Body of pancreas (tissue), 4 donors: ENCODE measurements at regions not wholly inside any gene's neighbourhood (a gene's known extent, or its start where the extent isn't known, plus 50 kb on each side); places are given as distances from the start of the nearest gene placed in this dataset.

ENCODE experiments used
- ATAC-seq: fragments of 150-250 bp; one replicate; pipeline ENCODE4 v1.9.1; 2016
- DNase-seq, 4 donors: peaks; one replicate each; pipeline ENCODE4 v3.0.0-alpha.2; 2019
- H3K27ac ChIP-seq, 4 donors: fragments of 200-600 bp; sonication (generic); 1 replicate in 3 of 4; 2 replicates in 1 of 4; pipeline versions ENCODE4 v1.5.1 to v1.6.1; 2016 to 2019; ENCODE audit warnings: mild to moderate bottlenecking in 1 of 4, mixed read lengths in 1 of 4, moderate library complexity in 1 of 4
- H3K27me3 ChIP-seq, 2 donors: fragments of 200-600 bp; sonication (generic); one replicate each; pipeline ENCODE4 v1.6.0; 2016; ENCODE audit warnings: mild to moderate bottlenecking in 1 of 2
- H3K36me3 ChIP-seq, 2 donors: fragments of 200-600 bp; sonication (generic); replicated peaks in 1 of 2; 2 replicates each; pipeline ENCODE4 v1.5.1; 2016; ENCODE audit warnings: low read depth in 2 of 2; ENCODE audit not compliant: insufficient read depth in 1 of 2
- H3K4me1 ChIP-seq: fragments of 200-600 bp; sonication (generic); one replicate; pipeline ENCODE4 v1.6.0; 2016
- H3K4me3 ChIP-seq, 2 donors: fragments of 200-600 bp; sonication (generic); 1 replicate in 1 of 2; 2 replicates in 1 of 2; pipeline ENCODE4 v1.5.1; 2016 to 2019
- H3K9me3 ChIP-seq, 3 donors: fragments of 200-600 bp; sonication (generic); 1 replicate in 2 of 3; 2 replicates in 1 of 3; pipeline ENCODE4 v1.5.1; 2016
- POLR2A ChIP-seq, 3 donors: fragments of 450-650 bp; IDR thresholded peaks; one replicate each; pipeline ENCODE4 v1.6.1; 2016; ENCODE audit warnings: antibody characterized with exemption in 3 of 3, mild to moderate bottlenecking in 2 of 3
- WGBS, 2 donors: methylation state at CpG; one replicate each; pipeline ENCODE4 v1.1.5; 2017; 5-methylcytosine and 5-hydroxymethylcytosine counted together
- intact Hi-C: fragments of 100-400 bp; cut with DNase I; formaldehyde crosslinking; loops from one replicate; pipeline ENCODE4 v1.15.1; 2023
- TF ChIP-seq, protein P1 (sequence below), 7 experiments: fragments of 450-650 bp in 4 of 7; fragments of 200-600 bp in 3 of 7; sonication (generic) in 3 of 7; IDR thresholded peaks; one replicate each; pipeline ENCODE4 v1.5.1; 2016 to 2019; ENCODE audit warnings: antibody characterized with exemption in 7 of 7

DNA sequence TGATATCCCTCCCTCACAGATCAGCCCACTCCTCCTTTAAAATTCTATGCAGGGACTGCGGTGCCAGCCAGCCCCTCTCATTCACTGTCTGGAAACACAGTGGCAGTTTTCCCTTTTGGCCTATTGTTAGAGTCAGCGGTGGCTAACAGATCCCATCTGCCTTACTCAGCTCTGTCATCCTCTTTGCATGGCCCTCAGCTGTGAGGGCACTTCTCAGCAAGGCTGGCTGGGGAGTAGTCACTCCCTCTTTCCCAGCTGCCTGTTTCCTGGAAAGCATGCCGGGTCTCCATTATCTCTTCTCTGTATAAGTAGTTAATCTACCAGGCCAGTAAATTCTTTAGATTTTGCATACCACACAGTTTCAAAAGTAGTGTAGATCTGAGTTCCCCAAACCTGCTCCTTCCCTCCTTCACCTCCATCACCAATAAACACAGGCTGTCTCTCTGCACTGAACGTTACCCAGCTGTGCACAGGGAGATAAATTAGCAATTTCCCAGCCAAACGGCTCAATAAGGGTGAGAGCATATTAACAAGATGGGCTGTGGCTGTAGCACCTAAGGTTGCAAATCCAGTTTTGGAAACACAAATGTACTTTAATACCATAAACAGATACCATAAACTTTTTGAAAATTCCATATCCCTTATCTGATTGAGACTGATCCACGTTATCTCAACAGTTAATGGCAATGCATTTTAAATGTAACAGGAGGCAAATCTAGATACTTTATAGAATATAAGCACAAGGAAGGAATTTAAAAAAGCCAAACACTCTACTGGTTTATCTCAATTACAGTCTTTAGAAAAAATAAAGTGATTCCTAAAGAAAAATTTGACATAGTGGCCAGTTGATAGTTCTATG, 229.3 kb downstream of the ANKRD50 start:
- intact Hi-C loops: no loop called here
- Histone ChIP-seq H3K36me3 (no peaks in the 10 kb centered on the region), H3K4me3 (no peak overlapping the region), H3K4me1 (peaks cover 9% of the 10 kb centered on the region), H3K27me3 (no peaks in the 10 kb centered on the region), H3K27ac (no peak overlapping the region), H3K9me3 (no peaks in the 10 kb centered on the region)
- TF ChIP-seq POLR2A (IDR thresholded peaks at IDR 0.05): no peak
- TF ChIP-seq, protein P1, sequence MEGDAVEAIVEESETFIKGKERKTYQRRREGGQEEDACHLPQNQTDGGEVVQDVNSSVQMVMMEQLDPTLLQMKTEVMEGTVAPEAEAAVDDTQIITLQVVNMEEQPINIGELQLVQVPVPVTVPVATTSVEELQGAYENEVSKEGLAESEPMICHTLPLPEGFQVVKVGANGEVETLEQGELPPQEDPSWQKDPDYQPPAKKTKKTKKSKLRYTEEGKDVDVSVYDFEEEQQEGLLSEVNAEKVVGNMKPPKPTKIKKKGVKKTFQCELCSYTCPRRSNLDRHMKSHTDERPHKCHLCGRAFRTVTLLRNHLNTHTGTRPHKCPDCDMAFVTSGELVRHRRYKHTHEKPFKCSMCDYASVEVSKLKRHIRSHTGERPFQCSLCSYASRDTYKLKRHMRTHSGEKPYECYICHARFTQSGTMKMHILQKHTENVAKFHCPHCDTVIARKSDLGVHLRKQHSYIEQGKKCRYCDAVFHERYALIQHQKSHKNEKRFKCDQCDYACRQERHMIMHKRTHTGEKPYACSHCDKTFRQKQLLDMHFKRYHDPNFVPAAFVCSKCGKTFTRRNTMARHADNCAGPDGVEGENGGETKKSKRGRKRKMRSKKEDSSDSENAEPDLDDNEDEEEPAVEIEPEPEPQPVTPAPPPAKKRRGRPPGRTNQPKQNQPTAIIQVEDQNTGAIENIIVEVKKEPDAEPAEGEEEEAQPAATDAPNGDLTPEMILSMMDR (IDR thresholded peaks at IDR 0.05): no peak
- 32% methylated on average over 6 of the region's 6 CpGs for WGBS, 2 donors
- DNase-seq (no peak), ATAC-seq (no peak)

DNA sequence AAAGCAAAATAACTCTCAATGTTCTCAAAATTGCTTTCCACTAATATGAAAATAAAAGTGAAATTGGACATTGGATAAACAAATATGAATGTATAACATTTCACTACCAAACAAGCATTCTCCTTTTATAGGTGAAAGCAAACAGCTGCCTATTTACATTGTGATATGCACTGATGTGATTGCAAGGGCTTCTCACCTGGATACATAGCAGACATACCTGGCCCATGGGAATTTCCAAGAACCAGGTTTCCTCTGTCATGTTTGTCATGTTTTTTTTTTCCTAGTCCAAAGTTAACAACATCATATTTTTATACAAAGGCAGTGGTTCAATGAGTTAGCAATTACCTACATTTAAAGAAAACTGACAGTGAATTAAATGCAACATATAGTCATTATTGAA, 228.5 kb downstream of the ANKRD50 start:
- no peaks in the 10 kb centered on the region for H3K9me3 ChIP-seq
- peaks cover 9% of the 10 kb centered on the region for H3K4me1 ChIP-seq
- ATAC-seq: no peak
- no peaks in the 10 kb centered on the region for H3K36me3 ChIP-seq
- TF ChIP-seq, protein P1 (IDR thresholded peaks at IDR 0.05): no peak
- TF ChIP-seq POLR2A (IDR thresholded peaks at IDR 0.05): no peak
- intact Hi-C loops: no loop called here
- H3K27me3 ChIP-seq: no peaks in the 10 kb centered on the region
- H3K4me3 ChIP-seq: no peak overlapping the region
- H3K27ac ChIP-seq: no peak overlapping the region
- DNase-seq: no peak

DNA sequence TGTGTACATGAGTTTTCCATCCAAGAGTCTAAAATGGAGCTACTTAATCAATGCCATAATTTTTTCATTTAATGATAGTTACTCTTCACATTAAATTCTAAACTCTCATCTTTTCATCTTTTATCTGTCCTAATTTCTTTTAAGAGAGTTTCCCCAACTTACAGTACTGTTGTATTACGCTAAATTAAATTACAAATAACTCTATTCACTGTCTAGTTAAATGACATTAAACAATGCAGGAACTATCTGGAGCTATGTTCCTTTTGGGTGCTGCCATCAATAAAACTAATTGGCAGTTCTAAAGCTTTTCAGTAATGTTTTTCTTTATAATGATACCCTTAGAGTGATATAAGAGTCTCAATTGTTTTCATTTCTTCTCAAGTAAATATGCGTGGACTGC, 227.6 kb downstream of the ANKRD50 start:
- Histone ChIP-seq H3K4me3 (no peak overlapping the region), H3K27ac (no peak overlapping the region), H3K36me3 (no peaks in the 10 kb centered on the region), H3K27me3 (no peaks in the 10 kb centered on the region), H3K4me1 (peaks cover 9% of the 10 kb centered on the region), H3K9me3 (no peaks in the 10 kb centered on the region)
- ATAC-seq (no peak), DNase-seq (no peak)
- no peak for TF ChIP-seq POLR2A (IDR thresholded peaks at IDR 0.05)
- TF ChIP-seq, protein P1 (IDR thresholded peaks at IDR 0.05): no peak
- intact Hi-C loops: no loop called here
- 88 to 92% methylated on average over 2 of the region's 2 CpGs for WGBS, 2 donors

DNA sequence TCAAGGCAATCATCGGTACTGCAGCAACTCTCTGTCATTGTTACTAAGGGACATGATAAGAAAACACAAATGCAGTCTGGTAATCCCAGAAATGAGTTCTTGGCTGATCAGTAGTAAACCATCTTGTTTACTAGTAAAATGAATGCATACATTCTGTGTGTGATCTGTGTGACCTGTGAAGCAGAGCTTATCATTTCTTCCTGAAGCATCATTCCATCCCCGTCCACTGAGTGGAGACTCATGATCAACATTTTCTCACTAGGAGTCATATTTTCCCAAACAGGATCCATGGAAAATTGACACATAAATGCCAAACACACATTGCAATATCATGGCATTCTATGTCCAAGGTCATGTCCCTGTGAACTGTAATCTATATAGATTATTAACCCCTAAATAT, 226.1 kb downstream of the ANKRD50 start:
- Histone ChIP-seq H3K36me3 (no peaks in the 10 kb centered on the region), H3K27ac (no peak overlapping the region), H3K9me3 (no peaks in the 10 kb centered on the region), H3K27me3 (no peaks in the 10 kb centered on the region), H3K4me1 (peaks cover 9% of the 10 kb centered on the region), H3K4me3 (no peak overlapping the region)
- intact Hi-C loops: no loop called here
- ATAC-seq (no peak), DNase-seq (no peak)
- TF ChIP-seq, protein P1 (IDR thresholded peaks at IDR 0.05): no peak
- TF ChIP-seq POLR2A (IDR thresholded peaks at IDR 0.05): no peak
- 93 to 100% methylated on average over 2 of the region's 2 CpGs for WGBS, 2 donors

DNA sequence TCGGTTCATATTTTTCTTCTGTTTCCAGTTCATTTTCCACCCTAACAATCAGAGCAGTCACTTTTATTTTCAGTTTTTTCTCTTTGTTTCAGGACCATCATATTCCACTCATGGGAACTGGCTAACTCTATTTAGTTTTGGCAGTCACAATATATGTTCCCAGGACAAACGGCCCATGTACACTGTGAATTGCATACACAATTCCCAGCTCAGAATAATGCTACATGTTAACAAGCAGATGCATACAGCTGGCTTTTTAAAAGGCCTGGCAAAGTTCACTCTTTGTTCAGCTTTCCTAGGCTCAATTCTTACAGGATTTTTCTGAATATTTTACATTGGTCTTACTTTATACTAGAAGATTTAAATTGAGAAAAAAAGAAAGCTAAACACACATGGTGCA, 224.9 kb downstream of the ANKRD50 start:
- H3K4me1 ChIP-seq: peaks cover 9% of the 10 kb centered on the region
- no peak overlapping the region for H3K4me3 ChIP-seq
- TF ChIP-seq POLR2A (IDR thresholded peaks at IDR 0.05): no peak
- TF ChIP-seq, protein P1 (IDR thresholded peaks at IDR 0.05): no peak
- ATAC-seq (no peak), DNase-seq (no peak)
- no peaks in the 10 kb centered on the region for H3K9me3 ChIP-seq
- 76 to 79% methylated on average over 2 of the region's 2 CpGs for WGBS, 2 donors
- H3K27me3 ChIP-seq: no peaks in the 10 kb centered on the region
- H3K27ac ChIP-seq: no peak overlapping the region
- intact Hi-C loops: no loop called here
- H3K36me3 ChIP-seq: no peaks in the 10 kb centered on the region
